SK-N-MC (cell line): ENCODE measurements at regions not wholly inside any gene's neighbourhood (a gene's known extent, or its start where the extent isn't known, plus 50 kb on each side); places are given as distances from the start of the nearest gene placed in this dataset.

Experiments
- DNase-seq: peaks from one replicate; pipeline ENCODE4 v3.0.0-alpha.2; 2011; ENCODE audit warnings: low read depth, low spot score
- H3K27ac ChIP-seq: fragments of 200-600 bp; sonication (generic); 2 replicates; pipeline ENCODE4 v1.5.1; 2016; ENCODE audit warnings: mixed run types
- H3K36me3 ChIP-seq: fragments of 200-600 bp; sonication (generic); 2 replicates; pipeline ENCODE4 v1.6.1; 2017; ENCODE audit warnings: antibody characterized with exemption, low read length, mixed read lengths; ENCODE audit not compliant: insufficient read depth
- H3K4me3 ChIP-seq: fragments of 200-600 bp; sonication (generic); 2 replicates; pipeline ENCODE4 v1.5.1; 2016
- H3K9ac ChIP-seq: fragments of 200-600 bp; sonication (generic); 2 replicates; pipeline ENCODE4 v1.8.0; 2017; ENCODE audit warnings: mixed run types, mixed read lengths; ENCODE audit not compliant: insufficient read length
- H3K9me3 ChIP-seq: fragments of 200-600 bp; sonication (generic); 2 replicates; pipeline ENCODE4 v1.6.1; 2017; ENCODE audit warnings: low read depth, mild to moderate bottlenecking, antibody characterized with exemption, low read length, moderate library complexity, mixed read lengths
- EZH2 ChIP-seq: fragments of 200-600 bp; sonication (generic); IDR thresholded peaks from one replicate; pipeline ENCODE4 v1.6.1; 2017; ENCODE audit warnings: antibody characterized with exemption
- FOXP2 ChIP-seq: optimal IDR thresholded peaks from 2 replicates; pipeline ENCODE3; 2011; ENCODE audit warnings: mild to moderate bottlenecking, moderate library complexity; ENCODE audit not compliant: insufficient read depth; ENCODE audit errors: extremely low read length, control extremely low read depth
- POLR2AphosphoS5 ChIP-seq: IDR thresholded peaks from 2 replicates; pipeline ENCODE4 v1.6.1; 2012; ENCODE audit warnings: mild to moderate bottlenecking, low read depth, low read length, borderline replicate concordance

- Histone ChIP-seq H3K9ac (no peak overlapping the region), H3K27ac (no peak overlapping the region), H3K4me3 (no peak overlapping the region), H3K9me3 (no peaks in the 10 kb centered on the region), H3K36me3 (no peaks in the 10 kb centered on the region)
- no peak for TF ChIP-seq FOXP2
- TF ChIP-seq POLR2AphosphoS5: no peak
- TF ChIP-seq EZH2: no peak
- no peak for DNase-seq
Measured at GRCh38 chr13:53138376-53139036, 109.9 kb downstream of the OLFM4 start.

DNA sequence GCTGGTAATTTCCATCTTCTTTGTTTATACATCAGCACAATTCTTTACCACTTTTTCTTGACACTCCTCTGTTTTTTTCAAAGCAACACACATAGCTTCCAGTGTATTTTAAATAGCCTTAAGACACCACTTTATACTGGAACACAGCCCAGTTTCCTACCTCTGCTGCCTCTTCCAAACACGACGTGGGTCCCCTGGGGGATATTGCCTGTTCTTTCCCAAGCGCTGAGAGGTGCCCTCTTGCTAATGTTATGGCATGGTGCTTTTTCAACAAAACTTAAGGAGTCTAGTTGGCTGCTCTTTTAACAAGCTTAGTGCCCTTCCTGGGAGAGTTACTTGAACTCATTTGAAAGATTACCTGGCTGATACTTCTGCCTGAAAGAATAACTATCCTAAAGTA lies 112.7 kb downstream of the OLFM4 start:
- Histone ChIP-seq H3K9me3 (no peaks in the 10 kb centered on the region), H3K4me3 (no peak overlapping the region), H3K27ac (no peak overlapping the region), H3K36me3 (no peaks in the 10 kb centered on the region), H3K9ac (no peak overlapping the region)
- TF ChIP-seq EZH2 (no peak), POLR2AphosphoS5 (no peak), FOXP2 (no peak)
- no peak for DNase-seq

DNA sequence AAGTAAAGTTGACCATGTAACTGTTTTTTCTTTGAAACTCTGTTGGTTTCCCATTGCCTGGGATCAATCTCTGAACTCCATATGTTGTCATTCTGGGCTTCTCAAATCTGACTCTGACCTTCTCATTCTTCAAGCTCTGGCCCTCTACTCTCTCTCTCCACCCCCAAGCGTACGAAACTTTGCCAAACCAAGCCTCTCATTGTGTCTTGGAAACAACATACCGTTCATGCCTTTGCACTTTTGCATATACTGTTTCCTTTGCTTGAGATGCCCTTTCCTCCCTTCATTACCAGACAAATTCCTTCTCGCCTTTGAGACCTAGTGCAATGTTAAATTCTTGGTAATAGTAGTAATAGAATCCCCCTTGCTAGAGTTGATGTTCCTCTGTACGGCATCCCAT lies 113.7 kb downstream of the OLFM4 start:
- H3K4me3 ChIP-seq: no peak overlapping the region
- TF ChIP-seq POLR2AphosphoS5: no peak
- no peak for TF ChIP-seq EZH2
- TF ChIP-seq FOXP2: no peak
- H3K27ac ChIP-seq: no peak overlapping the region
- no peak overlapping the region for H3K9ac ChIP-seq
- H3K36me3 ChIP-seq: no peaks in the 10 kb centered on the region
- DNase-seq: no peak
- H3K9me3 ChIP-seq: no peaks in the 10 kb centered on the region

GRCh38 chr13:53143757-53144339 lies 115.2 kb downstream of the OLFM4 start:
- no peak for DNase-seq
- Histone ChIP-seq H3K9ac (no peak overlapping the region), H3K27ac (no peak overlapping the region), H3K4me3 (no peak overlapping the region), H3K9me3 (no peaks in the 10 kb centered on the region), H3K36me3 (no peaks in the 10 kb centered on the region)
- no peak for TF ChIP-seq FOXP2
- no peak for TF ChIP-seq EZH2
- no peak for TF ChIP-seq POLR2AphosphoS5

DNA sequence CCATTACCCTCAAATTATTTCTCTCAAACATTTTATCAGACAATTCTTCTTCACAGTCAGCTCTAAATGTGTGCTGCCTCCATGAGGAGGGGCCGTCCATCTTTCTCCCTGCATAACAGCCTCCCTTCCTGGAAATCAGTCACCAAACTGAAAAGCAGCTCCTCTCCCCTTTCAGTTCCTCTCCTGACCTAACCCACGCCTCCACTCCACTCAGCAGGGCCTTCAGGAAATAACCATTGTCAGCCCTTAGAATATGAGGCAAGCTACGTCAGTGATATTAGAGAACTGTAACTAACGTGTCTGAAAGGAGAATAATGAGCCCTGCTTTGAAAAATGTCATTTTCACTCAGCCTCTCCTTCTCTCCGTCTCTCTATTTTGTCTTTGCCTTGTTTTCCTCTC lies 116.2 kb downstream of the OLFM4 start:
- no peak for DNase-seq
- TF ChIP-seq FOXP2 (no peak), EZH2 (no peak), POLR2AphosphoS5 (no peak)

GRCh38 chr13:53150568-53150967 lies 122.0 kb downstream of the OLFM4 start:
- H3K36me3 ChIP-seq: no peaks in the 10 kb centered on the region
- H3K27ac ChIP-seq: no peak overlapping the region
- TF ChIP-seq EZH2 (no peak), FOXP2 (no peak), POLR2AphosphoS5 (no peak)
- no peak overlapping the region for H3K4me3 ChIP-seq
- H3K9me3 ChIP-seq: no peaks in the 10 kb centered on the region
- DNase-seq: no peak
- no peak overlapping the region for H3K9ac ChIP-seq

More for the DNA sequence above, 116.2 kb downstream of the OLFM4 start:
- Histone ChIP-seq H3K36me3 (no peaks in the 10 kb centered on the region), H3K9me3 (no peaks in the 10 kb centered on the region), H3K4me3 (no peak overlapping the region), H3K27ac (no peak overlapping the region), H3K9ac (no peak overlapping the region)

DNA sequence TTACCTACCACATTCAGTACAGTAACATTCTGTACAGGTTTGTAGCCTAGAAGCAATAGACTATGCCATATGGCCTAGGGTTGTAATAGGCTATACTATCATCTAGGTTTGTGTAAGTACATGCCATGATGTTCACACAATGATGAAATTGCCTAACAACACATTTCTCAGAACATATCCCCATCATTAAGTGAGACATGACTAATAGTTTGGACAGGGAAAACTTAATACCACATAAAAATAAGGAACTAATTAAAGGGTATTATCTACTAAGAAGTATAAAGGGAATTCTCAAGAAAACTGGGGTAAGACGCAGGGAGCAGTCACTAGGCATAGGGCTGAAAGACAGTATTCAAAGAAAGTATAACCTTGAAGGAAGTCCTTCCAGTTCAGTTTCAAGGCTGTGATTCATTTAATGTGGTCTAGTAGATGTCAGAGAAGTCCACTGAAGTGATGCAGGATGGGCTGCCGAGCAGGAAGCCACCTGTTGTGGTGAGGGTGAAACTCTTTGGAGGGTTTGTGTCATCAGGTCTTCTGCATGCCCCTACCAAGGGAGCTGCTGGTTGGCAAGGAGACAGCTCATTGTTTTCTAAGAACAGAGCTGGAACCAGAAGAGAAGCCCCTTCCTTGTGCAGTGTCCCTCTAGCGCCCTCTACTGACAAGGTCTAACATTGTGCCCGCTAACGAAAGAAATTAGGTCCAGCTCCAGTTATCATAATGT lies 122.9 kb downstream of the OLFM4 start:
- no peak overlapping the region for H3K27ac ChIP-seq
- peak; percentile 66 for DNase-seq
- no peaks in the 10 kb centered on the region for H3K36me3 ChIP-seq
- H3K9me3 ChIP-seq: no peaks in the 10 kb centered on the region; the same call in 1 of the 2 replicates
- no peak for TF ChIP-seq POLR2AphosphoS5
- no peak for TF ChIP-seq FOXP2
- no peak for TF ChIP-seq EZH2
- no peak overlapping the region for H3K9ac ChIP-seq
- H3K4me3 ChIP-seq: no peak overlapping the region

DNA sequence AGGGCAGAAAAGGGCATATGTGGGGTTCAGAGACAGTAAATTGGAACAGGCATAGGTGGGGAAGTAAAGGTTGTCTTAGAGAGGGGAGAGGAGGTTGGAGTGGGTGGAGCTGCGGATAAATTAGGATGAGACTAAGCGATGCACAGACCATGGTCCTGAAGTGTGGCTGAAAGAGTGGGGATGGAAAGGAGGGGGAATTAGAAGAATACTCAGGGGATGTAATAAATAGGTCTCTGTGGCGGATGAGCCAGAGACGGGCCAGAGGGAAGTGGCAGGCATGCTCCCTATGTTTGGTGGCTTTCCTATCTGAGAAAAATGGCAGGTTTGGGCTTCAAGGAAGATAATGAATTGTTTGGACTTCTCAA lies 123.4 kb downstream of the OLFM4 start:
- DNase-seq: no peak
- Histone ChIP-seq H3K4me3 (no peak overlapping the region), H3K9me3 (peaks cover 5% of the 10 kb centered on the region; the same call in 1 of the 2 replicates), H3K36me3 (0 out of 2 replicates have a peak, but pooled peaks cover 5% of the 10 kb centered on the region), H3K9ac (no peak overlapping the region), H3K27ac (no peak overlapping the region)
- TF ChIP-seq POLR2AphosphoS5: no peak
- no peak for TF ChIP-seq EZH2
- no peak for TF ChIP-seq FOXP2
